ENCODE measurements at regions not wholly inside any gene's neighbourhood (a gene's known extent, or its start where the extent isn't known, plus 50 kb on each side); places are given as distances from the start of the nearest gene placed in this dataset.
"Not testable (repeated sequence)": the region's sequence is repeated elsewhere in the genome, so short reads cannot be mapped to it uniquely, and the experiment has no call there.

DNA sequence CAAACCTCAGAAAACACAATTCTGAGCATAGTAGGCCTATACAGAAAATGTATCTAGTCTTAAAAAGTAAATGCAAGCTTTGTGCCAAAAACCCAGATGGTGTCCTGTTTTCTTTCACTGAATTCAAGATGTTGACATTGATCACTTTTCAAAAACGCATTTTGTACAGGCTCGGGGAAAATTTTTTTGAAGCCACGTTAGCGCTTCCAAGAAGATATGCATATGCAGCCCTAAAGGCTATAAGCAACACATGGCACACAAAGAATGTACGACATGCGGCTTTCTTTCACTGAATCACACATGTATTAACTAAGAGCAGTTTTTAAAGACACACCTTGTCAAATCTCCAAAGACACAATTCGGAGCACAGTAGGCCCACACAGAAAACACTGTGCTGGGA, 115.4 kb downstream of the MRPL57 start:
- no peak for DNase-seq
- TF ChIP-seq POLR2A (IDR thresholded peaks at IDR 0.05; ENCODE audit: low read length), result no peak
- TF ChIP-seq GATA1 (IDR thresholded peaks at IDR 0.05; ENCODE audit: low read depth, low read length), result no peak

GRCh38 chr13:21296991-21297390, 120.5 kb downstream of the MRPL57 start:
- DNase-seq, result peak; percentile 57 to 66

- TF ChIP-seq POLR2A (IDR thresholded peaks at IDR 0.05; ENCODE audit: low read length) (no peak), GATA1 (IDR thresholded peaks at IDR 0.05; ENCODE audit: low read depth, low read length) (no peak)
- DNase-seq, result peak; percentile 30 to 47
These were observed 121.0 kb downstream of the MRPL57 start for GRCh38 chr13:21297447-21297846.

GRCh38 chr13:21297914-21298831, 121.7 kb downstream of the MRPL57 start:
- DNase-seq, result peak; percentile 94 to 95
- TF ChIP-seq POLR2A (IDR thresholded peaks at IDR 0.05; ENCODE audit: low read length) (peak; percentile 56), GATA1 (IDR thresholded peaks at IDR 0.05; ENCODE audit: low read depth, low read length) (no peak)

DNA sequence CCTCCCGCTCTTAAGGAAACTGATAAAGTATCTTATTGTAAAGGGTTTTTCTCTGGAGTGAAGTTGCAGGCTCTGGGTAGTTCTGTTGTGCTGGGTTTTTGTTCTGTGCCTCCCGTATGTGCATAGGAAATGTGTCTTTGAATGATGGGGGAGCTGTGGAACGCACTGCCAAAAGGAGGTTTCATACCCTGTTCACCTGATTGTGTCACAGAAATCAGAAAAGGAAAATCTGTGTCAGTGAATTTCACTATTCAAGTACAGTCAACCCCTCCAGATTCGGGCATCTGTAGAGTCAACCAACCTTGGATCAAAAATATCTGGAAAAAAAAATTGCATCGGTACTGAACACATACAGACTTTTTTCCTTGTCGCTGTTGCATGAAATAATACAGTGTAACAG, 127.8 kb downstream of the MRPL57 start:
- TF ChIP-seq POLR2A (IDR thresholded peaks at IDR 0.05; ENCODE audit: low read length) (no peak), GATA1 (IDR thresholded peaks at IDR 0.05; ENCODE audit: low read depth, low read length) (no peak)
- DNase-seq, result no peak

- not testable (repeated sequence) for DNase-seq
These were observed 130.0 kb downstream of the MRPL57 start for GRCh38 chr13:21306300-21307073.

DNA sequence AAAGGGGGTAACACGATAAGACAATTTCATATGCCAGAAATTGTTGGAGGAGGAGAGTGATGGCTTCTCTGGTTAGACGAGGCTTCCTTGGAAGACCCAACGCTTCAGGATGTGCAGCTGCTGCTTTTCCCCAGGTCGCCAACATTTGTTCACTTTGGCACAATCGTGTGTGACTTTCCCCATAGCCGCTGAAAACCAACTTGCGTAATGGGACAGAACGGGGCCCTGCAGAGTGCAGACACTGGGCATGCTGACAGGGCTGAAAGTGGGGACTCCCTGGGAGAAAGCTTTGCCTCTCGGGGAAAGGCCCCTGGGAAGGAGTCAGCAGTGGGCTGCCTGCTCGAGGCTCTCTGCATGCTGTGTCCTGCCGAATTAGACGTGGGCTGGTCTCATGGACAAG, 130.7 kb downstream of the MRPL57 start:
- not testable (repeated sequence) for DNase-seq

- TF ChIP-seq POLR2A (IDR thresholded peaks at IDR 0.05; ENCODE audit: low read length), result no peak
- TF ChIP-seq GATA1 (IDR thresholded peaks at IDR 0.05; ENCODE audit: low read depth, low read length), result no peak
- no peak for DNase-seq
These were observed 132.4 kb downstream of the MRPL57 start for GRCh38 chr13:21308906-21309305.

- DNase-seq, result no peak
- no peak for TF ChIP-seq GATA1 (IDR thresholded peaks at IDR 0.05; ENCODE audit: low read depth, low read length)
- no peak for TF ChIP-seq POLR2A (IDR thresholded peaks at IDR 0.05; ENCODE audit: low read length)
These were observed 133.2 kb downstream of the MRPL57 start for GRCh38 chr13:21309542-21310172.

DNA sequence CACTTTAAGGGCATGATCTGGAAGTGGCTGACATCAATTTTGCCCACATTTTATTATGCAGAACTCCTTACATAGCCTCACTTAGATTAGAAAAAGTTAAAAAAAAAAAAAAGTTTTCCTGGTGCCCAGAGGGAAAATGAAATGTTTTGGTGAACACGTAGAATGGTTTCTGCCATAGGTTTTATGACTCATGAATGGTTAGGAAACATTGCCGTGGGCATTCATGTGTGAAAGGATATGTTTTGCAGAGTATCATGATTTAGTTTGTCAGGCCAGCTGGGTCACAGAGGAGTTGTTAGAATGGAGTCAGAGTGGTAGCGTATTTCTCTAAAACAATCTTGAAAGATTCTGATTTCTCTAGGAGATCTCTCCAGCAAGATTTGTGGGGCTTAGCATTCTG, 133.8 kb downstream of the MRPL57 start:
- no peak for DNase-seq
- TF ChIP-seq POLR2A (IDR thresholded peaks at IDR 0.05; ENCODE audit: low read length) (no peak), GATA1 (IDR thresholded peaks at IDR 0.05; ENCODE audit: low read depth, low read length) (no peak)

- DNase-seq, result not testable (repeated sequence)
These were observed 138.5 kb downstream of the MRPL57 start for GRCh38 chr13:21314976-21315375.

DNA sequence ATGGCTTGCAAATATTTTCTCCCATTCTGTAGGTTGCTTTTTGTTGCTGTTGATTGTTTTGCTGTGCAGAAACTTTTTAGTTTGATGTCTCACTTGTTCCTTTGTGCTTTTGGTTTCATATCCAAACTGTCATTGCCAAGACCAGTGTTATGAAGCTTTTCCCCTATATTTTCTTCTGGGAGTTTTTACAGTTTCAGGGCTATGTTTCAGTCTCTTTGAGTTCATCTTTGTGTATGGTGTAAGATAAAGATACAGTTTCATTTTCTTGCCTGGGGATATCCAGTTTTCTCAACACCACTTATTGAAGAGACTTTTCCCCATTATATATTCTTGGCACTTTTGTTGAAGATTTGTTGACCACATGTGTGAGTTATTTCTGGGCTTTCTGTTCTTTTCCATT, 139.9 kb downstream of the MRPL57 start:
- TF ChIP-seq POLR2A (IDR thresholded peaks at IDR 0.05; ENCODE audit: low read length), result no peak
- no peak for TF ChIP-seq GATA1 (IDR thresholded peaks at IDR 0.05; ENCODE audit: low read depth, low read length)
- no peak for DNase-seq

GRCh38 chr13:21318891-21319532, 140.1 kb downstream of the ZDHHC20 start:
- TF ChIP-seq POLR2A (IDR thresholded peaks at IDR 0.05; ENCODE audit: low read length), result no peak
- no peak for DNase-seq

DNA sequence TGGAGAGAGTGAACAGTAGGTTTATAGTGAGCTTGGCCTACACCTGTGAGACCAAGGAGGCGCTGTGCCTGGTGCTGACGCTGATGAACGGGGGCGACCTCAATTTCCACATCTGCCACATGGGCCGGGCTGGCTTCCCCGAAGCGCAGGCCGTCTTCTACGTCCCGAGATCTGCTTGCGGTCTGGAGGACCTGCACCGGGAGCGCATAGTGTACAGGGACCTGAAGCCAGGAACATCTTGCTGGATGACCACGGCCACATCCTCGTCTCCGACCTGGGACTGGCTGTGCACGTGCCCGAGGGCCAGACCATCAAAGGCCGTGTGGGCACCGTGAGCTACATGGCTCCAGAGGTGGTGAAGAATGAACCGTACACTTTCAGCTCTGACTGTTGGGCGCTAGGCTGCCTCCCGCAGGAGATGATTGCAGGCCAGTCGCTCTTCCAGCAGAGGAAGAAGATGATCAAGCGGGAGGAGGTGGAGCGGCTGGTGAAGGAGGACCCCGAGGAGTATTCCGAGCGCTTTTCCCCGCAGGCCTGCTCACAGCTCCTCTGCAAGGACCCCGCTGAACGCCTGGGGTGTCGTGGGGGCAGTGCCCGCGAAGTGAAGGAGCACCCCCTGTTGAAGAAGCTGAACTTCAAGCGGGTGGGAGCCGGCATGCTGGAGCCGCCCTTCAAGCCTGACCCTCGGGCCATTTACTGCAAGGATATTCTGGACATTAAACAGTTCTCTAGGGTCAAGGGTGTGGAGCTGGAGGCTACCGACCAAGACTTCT, 139.0 kb downstream of the ZDHHC20 start:
- TF ChIP-seq GATA1 (IDR thresholded peaks at IDR 0.05; ENCODE audit: low read depth, low read length), result no peak
- TF ChIP-seq POLR2A (IDR thresholded peaks at IDR 0.05; ENCODE audit: low read length), result no peak

More for the DNA sequence above, 139.0 kb downstream of the ZDHHC20 start:
- no peak for DNase-seq
